HCT116 (cell line): ENCODE measurements at regions not wholly inside any gene's neighbourhood (a gene's known extent, or its start where the extent isn't known, plus 50 kb on each side); places are given as distances from the start of the nearest gene placed in this dataset.

Source experiments
- ATAC-seq: fragments of 200-7000 bp; cut with Tn5 transposase; 2 replicates; pipeline ENCODE4 v1.9.1; 2020; ENCODE audit warnings: mild to moderate bottlenecking, moderate library complexity
- BruUV-seq: library from RNA; stranded (reverse); fragments of 400-500 nt; replicated peaks from 2 replicates; lab custom pipeline; 2021; lab: Mats Ljungman, UMichigan
- CTCF ChIA-PET: fragments of 300-600 bp; sonication (Branson Sonifier 250); formaldehyde crosslinking; loops from one replicate; lab custom pipeline; 2021; ENCODE audit warnings: antibody characterized with exemption; lab: Charles Lee
- POLR2A ChIA-PET: fragments of 300-600, 350-600 bp; sonication (Branson Sonifier 250); formaldehyde crosslinking; loops from one replicate; lab custom pipeline; 2021; ENCODE audit warnings: antibody characterized with exemption; lab: Charles Lee
- RAD21 ChIA-PET, 2 experiments: fragments of 300-600 bp; sonication (Branson Sonifier 250); formaldehyde crosslinking; loops; one replicate each; lab custom pipeline; 2023; ENCODE audit warnings: low total read pairs in 2 of 2; ENCODE audit not compliant: uncharacterized antibody in 2 of 2, unreplicated experiment in 2 of 2, low non-redundant PET in 1 of 2; lab: Charles Lee
- DNase-seq: peaks from one replicate; pipeline ENCODE4 v3.0.0-alpha.2; 2010; ENCODE audit warnings: low read depth, low spot score
- H2AFZ ChIP-seq: fragments of 200-600 bp; shearing (Covaris generic), sonication (generic); 2 replicates; pipeline ENCODE4 v1.6.1; 2017; ENCODE audit warnings: low read depth, mixed run types, mixed read lengths, antibody characterized with exemption, low read length; ENCODE audit not compliant: poor library complexity, severe bottlenecking
- H3K27ac ChIP-seq: 2 replicates; pipeline ENCODE4 v1.5.1; 2012; ENCODE audit warnings: low read depth, low read length
- H3K27me3 ChIP-seq: fragments of 200-600 bp; sonication (generic); 2 replicates; pipeline ENCODE4 v1.6.1; 2016; ENCODE audit warnings: mixed run types, low read length, mixed read lengths; ENCODE audit not compliant: insufficient read depth
- H3K36me3 ChIP-seq, 2 experiments: fragments of 200-500 bp in 1 of 2; fragments of 200-600 bp in 1 of 2; sonication (Bioruptor generic) in 1 of 2; sonication (generic) in 1 of 2; 2 replicates each; pipeline versions ENCODE4 v1.5.1 to v1.6.1; 2014 to 2016; ENCODE audit warnings: low read length in 2 of 2, inconsistent platforms in 1 of 2, mixed read lengths in 1 of 2, mixed run types in 1 of 2; ENCODE audit not compliant: insufficient read depth in 2 of 2, control insufficient read depth in 1 of 2
- H3K4me1 ChIP-seq, 2 experiments: fragments of 200-600 bp in 1 of 2; sonication (generic) in 1 of 2; 2 replicates each; pipeline versions ENCODE4 v1.5.1 to v1.6.1; 2012 to 2017; ENCODE audit warnings: low read length in 2 of 2, inconsistent platforms in 1 of 2, mild to moderate bottlenecking in 1 of 2, mixed read lengths in 1 of 2, mixed run types in 1 of 2, moderate library complexity in 1 of 2; ENCODE audit not compliant: insufficient read depth in 2 of 2, control insufficient read depth in 1 of 2
- H3K4me2 ChIP-seq: fragments of 200-600 bp; sonication (generic); 2 replicates; pipeline ENCODE4 v1.6.1; 2017; ENCODE audit warnings: mixed run types, low read length, mixed read lengths
- H3K4me3 ChIP-seq, 2 experiments: fragments of 200-600 bp in 1 of 2; sonication (generic) in 1 of 2; replicated peaks in 1 of 2; 2 replicates each; pipeline ENCODE4 v1.5.1; 2011 to 2016; ENCODE audit warnings: low read length in 2 of 2, control low read depth in 1 of 2, low read depth in 1 of 2, mild to moderate bottlenecking in 1 of 2, mixed read lengths in 1 of 2, mixed run types in 1 of 2
- H3K79me2 ChIP-seq: fragments of 200-600 bp; sonication (generic); 2 replicates; pipeline ENCODE4 v1.6.1; 2017; ENCODE audit warnings: mild to moderate bottlenecking, mixed run types, low read length, moderate library complexity, mixed read lengths; ENCODE audit not compliant: insufficient read depth
- H3K9ac ChIP-seq: fragments of 200-600 bp; sonication (generic); 2 replicates; pipeline ENCODE4 v1.6.1; 2016; ENCODE audit warnings: low read length, mixed read lengths
- H3K9me2 ChIP-seq: fragments of 200-600 bp; sonication (generic), shearing (Covaris generic); 2 replicates; pipeline ENCODE4 v1.6.1; 2017; ENCODE audit warnings: mixed run types, mild to moderate bottlenecking, moderate library complexity; ENCODE audit not compliant: insufficient read depth
- H3K9me3 ChIP-seq, 2 experiments: fragments of 200-500 bp in 1 of 2; fragments of 200-600 bp in 1 of 2; sonication (Bioruptor generic) in 1 of 2; sonication (generic) in 1 of 2; 2 replicates each; pipeline ENCODE4 v1.6.1; 2014 to 2017; ENCODE audit warnings: low read length in 2 of 2, mixed read lengths in 2 of 2, inconsistent platforms in 1 of 2, low read depth in 1 of 2, mild to moderate bottlenecking in 1 of 2, mixed run types in 1 of 2, moderate library complexity in 1 of 2; ENCODE audit not compliant: control insufficient read depth in 1 of 2, insufficient read depth in 1 of 2
- H4K20me1 ChIP-seq: fragments of 200-600 bp; sonication (generic), shearing (Covaris generic); 2 replicates; pipeline ENCODE4 v1.6.1; 2017; ENCODE audit warnings: mixed run types, mild to moderate bottlenecking, moderate library complexity; ENCODE audit not compliant: insufficient read depth
- CEBPB ChIP-seq: IDR thresholded peaks from 2 replicates; pipeline ENCODE4 v1.6.1; 2012; ENCODE audit warnings: low read depth
- EGR1 ChIP-seq: IDR thresholded peaks from 2 replicates; pipeline ENCODE4 v1.6.1; 2012; ENCODE audit warnings: low read depth
- JUND ChIP-seq: IDR thresholded peaks from 2 replicates; pipeline ENCODE4 v1.6.1; 2012
- SP1 ChIP-seq: IDR thresholded peaks from 2 replicates; pipeline ENCODE4 v1.6.1; 2012; ENCODE audit warnings: low read depth
- YY1 ChIP-seq: IDR thresholded peaks from 2 replicates; pipeline ENCODE4 v1.6.1; 2011; ENCODE audit warnings: low read length, low read depth, moderate library complexity, mild to moderate bottlenecking; ENCODE audit not compliant: insufficient replicate concordance; ENCODE audit errors: extremely low read depth
- ZFX ChIP-seq: fragments of 450-650 bp; IDR thresholded peaks from 2 replicates; pipeline ENCODE4 v1.6.1; 2017
- ZNF274 ChIP-seq: fragments of 200-500 bp; sonication (Bioruptor generic); IDR thresholded peaks from 2 replicates; pipeline ENCODE4 v1.6.1; 2014; ENCODE audit warnings: mild to moderate bottlenecking, low read depth, low read length, inconsistent platforms
- intact Hi-C: fragments of 100-400 bp; cut with micrococcal nuclease; formaldehyde crosslinking; loops from 2 replicates; pipeline ENCODE4 v1.10.0; 2022
- TF ChIP-seq, protein P1 (sequence below): IDR thresholded peaks from 2 replicates; pipeline ENCODE4 v1.6.1; 2012
- TF ChIP-seq, protein P2 (sequence below): IDR thresholded peaks from 2 replicates; pipeline ENCODE4 v1.6.1; 2011; ENCODE audit warnings: mild to moderate bottlenecking, low read length, moderate library complexity; ENCODE audit not compliant: insufficient replicate concordance; ENCODE audit errors: extremely low read depth

DNA sequence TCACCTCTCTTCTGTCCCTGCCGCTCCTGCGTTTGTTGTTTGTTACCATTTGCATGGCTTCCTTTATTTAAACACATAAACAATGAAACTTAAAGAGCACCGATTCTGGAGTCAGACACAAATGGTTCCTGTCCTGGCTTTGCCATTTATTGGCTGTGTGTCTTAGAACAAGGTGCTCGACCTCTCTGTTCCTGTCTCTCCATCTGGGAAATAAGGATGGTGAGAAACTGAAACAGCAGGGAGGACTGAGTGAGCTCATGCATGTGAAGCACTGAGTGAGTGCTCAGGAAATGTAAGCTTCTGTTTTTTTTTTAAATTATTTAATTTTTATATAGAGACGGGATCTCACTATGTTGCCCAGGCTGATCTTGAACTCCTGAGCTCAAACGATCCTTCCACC, 148.2 kb upstream of the WNT4 start:
- no peaks in the 10 kb centered on the region for H3K9me2 ChIP-seq
- TF ChIP-seq CEBPB: no peak
- no peak for TF ChIP-seq EGR1
- TF ChIP-seq SP1: no peak
- no peak for TF ChIP-seq YY1
- no peak for TF ChIP-seq JUND
- TF ChIP-seq, protein P1, sequence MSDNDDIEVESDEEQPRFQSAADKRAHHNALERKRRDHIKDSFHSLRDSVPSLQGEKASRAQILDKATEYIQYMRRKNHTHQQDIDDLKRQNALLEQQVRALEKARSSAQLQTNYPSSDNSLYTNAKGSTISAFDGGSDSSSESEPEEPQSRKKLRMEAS: no peak
- ChIA-PET POLR2A (no interaction called here), RAD21 (no interaction called here), CTCF (no interaction called here)
- H3K79me2 ChIP-seq: no peaks in the 10 kb centered on the region
- H3K36me3 ChIP-seq: no peaks in the 10 kb centered on the region
- intact Hi-C loops: no loop called here
- no peak for DNase-seq
- no peak overlapping the region for H3K4me3 ChIP-seq
- H3K27me3 ChIP-seq: no peaks in the 10 kb centered on the region
- BruUV-seq: no TSS peak
- H3K9ac ChIP-seq: no peak overlapping the region
- no peaks in the 10 kb centered on the region for H4K20me1 ChIP-seq
- no peak overlapping the region for H3K27ac ChIP-seq
- H3K4me2 ChIP-seq: no peak overlapping the region
- H3K9me3 ChIP-seq: no peaks in the 10 kb centered on the region
- H2AFZ ChIP-seq: no peak overlapping the region
- ATAC-seq: no peak
- peaks cover 0 to 8% of the 10 kb centered on the region in 2 experiments; a peak in 1 of 4 replicates for H3K4me1 ChIP-seq

DNA sequence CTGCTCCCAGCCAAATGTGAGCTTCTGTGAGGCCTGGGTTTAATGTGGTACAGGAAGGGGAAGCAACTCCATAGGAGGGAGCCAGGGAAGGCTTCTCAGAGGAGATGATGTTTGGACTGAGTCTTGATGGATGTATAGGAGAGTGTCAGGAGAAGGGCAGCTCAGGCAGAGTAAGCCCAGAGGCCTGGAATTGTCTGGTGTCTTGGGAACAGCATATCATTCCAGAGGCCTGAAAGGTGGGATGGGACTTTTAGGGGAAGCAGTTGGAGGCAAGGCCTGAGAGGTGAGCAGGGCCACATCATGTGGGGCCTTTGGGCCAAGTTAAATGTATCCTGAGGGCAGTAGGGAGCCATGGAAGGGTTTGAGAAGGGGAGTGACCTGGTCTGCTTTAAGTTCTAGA, 148.6 kb upstream of the WNT4 start:
- no peak overlapping the region for H3K4me2 ChIP-seq
- CTCF ChIA-PET: no interaction called here
- TF ChIP-seq ZNF274: no peak
- no peak for TF ChIP-seq ZFX
- TF ChIP-seq, protein P2, sequence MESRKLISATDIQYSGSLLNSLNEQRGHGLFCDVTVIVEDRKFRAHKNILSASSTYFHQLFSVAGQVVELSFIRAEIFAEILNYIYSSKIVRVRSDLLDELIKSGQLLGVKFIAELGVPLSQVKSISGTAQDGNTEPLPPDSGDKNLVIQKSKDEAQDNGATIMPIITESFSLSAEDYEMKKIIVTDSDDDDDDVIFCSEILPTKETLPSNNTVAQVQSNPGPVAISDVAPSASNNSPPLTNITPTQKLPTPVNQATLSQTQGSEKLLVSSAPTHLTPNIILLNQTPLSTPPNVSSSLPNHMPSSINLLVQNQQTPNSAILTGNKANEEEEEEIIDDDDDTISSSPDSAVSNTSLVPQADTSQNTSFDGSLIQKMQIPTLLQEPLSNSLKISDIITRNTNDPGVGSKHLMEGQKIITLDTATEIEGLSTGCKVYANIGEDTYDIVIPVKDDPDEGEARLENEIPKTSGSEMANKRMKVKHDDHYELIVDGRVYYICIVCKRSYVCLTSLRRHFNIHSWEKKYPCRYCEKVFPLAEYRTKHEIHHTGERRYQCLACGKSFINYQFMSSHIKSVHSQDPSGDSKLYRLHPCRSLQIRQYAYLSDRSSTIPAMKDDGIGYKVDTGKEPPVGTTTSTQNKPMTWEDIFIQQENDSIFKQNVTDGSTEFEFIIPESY: no peak

More for the DNA sequence above, 148.6 kb upstream of the WNT4 start:
- no peaks in the 10 kb centered on the region for H3K79me2 ChIP-seq
- peaks cover 0 to 8% of the 10 kb centered on the region in 2 experiments; a peak in 1 of 4 replicates for H3K4me1 ChIP-seq
- ChIA-PET POLR2A (no interaction called here), RAD21 (no interaction called here)
- H3K4me3 ChIP-seq: no peak overlapping the region
- H3K9ac ChIP-seq: no peak overlapping the region
- DNase-seq: no peak
- no peaks in the 10 kb centered on the region for H3K36me3 ChIP-seq
- H3K27me3 ChIP-seq: no peaks in the 10 kb centered on the region
- ATAC-seq: no peak
- no peak overlapping the region for H2AFZ ChIP-seq
- no TSS peak for BruUV-seq
- intact Hi-C loops: no loop called here
- no peaks in the 10 kb centered on the region for H3K9me3 ChIP-seq
- no peaks in the 10 kb centered on the region for H3K9me2 ChIP-seq
- no peaks in the 10 kb centered on the region for H4K20me1 ChIP-seq
- H3K27ac ChIP-seq: no peak overlapping the region
